ENCODE measurements at regions not wholly inside any gene's neighbourhood (a gene's known extent, or its start where the extent isn't known, plus 50 kb on each side); places are given as distances from the start of the nearest gene placed in this dataset.
"Not testable (repeated sequence)": the region's sequence is repeated elsewhere in the genome, so short reads cannot be mapped to it uniquely, and the experiment has no call there.

DNA sequence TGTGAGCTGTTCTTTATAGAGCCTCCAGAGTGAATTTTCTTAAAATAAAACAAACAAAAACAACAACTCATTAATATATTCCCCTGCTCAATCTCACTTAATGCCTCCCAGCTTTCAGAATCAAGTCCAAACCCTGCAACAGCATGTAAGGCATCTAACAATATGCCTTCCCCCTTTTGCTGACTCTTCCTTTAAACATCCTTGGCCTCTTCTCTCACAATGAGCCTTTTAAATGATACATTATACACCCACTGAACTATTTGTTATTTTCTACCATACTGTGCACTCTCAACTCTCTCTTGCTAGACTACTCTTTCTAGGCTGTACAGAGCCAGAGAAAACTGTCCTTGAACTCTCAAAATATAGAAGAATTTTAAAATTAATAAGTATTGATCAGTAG lies 115.2 kb upstream of the SNX7 start:
- TF ChIP-seq, protein P1, sequence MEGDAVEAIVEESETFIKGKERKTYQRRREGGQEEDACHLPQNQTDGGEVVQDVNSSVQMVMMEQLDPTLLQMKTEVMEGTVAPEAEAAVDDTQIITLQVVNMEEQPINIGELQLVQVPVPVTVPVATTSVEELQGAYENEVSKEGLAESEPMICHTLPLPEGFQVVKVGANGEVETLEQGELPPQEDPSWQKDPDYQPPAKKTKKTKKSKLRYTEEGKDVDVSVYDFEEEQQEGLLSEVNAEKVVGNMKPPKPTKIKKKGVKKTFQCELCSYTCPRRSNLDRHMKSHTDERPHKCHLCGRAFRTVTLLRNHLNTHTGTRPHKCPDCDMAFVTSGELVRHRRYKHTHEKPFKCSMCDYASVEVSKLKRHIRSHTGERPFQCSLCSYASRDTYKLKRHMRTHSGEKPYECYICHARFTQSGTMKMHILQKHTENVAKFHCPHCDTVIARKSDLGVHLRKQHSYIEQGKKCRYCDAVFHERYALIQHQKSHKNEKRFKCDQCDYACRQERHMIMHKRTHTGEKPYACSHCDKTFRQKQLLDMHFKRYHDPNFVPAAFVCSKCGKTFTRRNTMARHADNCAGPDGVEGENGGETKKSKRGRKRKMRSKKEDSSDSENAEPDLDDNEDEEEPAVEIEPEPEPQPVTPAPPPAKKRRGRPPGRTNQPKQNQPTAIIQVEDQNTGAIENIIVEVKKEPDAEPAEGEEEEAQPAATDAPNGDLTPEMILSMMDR (IDR thresholded peaks at IDR 0.05; ENCODE audit: low read depth, low read length): no peak
- DNase-seq (ENCODE audit: extremely low read depth, low read depth): no peak

DNA sequence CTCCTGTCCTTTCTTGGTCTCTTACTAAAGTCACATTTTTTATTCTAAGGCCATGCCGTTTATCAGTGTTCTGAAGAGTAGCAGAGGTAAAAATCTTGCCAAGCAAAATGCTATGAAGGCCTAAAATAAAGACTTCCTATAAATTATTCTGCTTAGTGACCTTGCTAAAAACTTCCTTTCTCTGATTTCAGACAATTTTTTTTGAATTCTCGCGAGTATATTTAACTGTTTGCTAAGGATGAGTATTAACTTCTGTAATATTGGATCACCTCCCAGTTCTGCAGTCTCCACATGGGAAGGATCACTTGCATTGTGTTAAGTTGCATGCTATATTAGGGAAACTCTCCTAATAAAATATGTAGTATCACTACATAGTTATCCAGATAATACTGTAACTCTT lies 123.4 kb upstream of the SNX7 start:
- TF ChIP-seq, protein P1 (IDR thresholded peaks at IDR 0.05; ENCODE audit: low read depth, low read length): no peak
- no peak for DNase-seq (ENCODE audit: extremely low read depth, low read depth)

GRCh38 chr1:98523256-98523655 lies 138.3 kb upstream of the SNX7 start:
- DNase-seq (ENCODE audit: extremely low read depth, low read depth): no peak
- TF ChIP-seq, protein P1 (IDR thresholded peaks at IDR 0.05; ENCODE audit: low read depth, low read length): no peak

DNA sequence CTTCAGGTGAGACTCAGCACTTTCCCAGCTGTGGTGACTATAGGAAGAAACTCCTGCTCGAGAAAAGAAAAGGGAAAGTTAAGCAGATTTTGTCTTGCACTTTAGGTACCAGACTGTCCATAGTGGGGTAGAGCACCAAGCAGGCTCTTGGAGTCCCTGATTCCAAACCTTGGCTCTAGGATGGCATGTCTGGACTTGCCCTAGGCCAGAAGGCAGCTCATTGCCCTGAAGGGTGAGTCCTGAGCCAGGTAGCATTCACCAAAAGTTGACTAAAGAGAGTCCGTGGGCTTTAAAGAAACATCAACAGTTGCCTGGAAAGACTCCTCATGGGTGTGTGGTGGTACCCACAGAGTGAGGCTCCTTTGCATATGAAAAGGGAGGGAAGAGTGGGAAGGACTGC lies 145.2 kb upstream of the SNX7 start:
- no peak for DNase-seq (ENCODE audit: extremely low read depth, low read depth)
- TF ChIP-seq, protein P1 (IDR thresholded peaks at IDR 0.05; ENCODE audit: low read depth, low read length): no peak

DNA sequence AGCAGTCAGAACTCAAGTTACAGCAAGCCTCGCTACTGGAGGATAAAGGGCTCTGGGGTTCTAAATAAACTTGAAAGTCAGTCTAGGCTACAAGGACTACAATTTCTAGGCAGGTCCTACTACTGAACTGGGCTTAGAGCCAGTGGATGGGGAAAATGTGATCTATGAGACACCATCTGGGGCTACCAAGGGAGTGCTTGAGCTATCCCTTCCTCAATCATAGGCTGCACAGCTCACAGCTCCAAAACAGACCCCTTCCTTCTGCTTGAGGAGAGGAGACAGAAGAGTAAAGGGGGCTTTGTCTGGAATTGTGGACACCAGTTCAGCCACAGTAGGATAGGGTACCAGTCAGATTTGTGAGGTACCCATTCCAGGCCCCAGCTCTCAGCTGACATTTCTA lies 145.8 kb upstream of the SNX7 start:
- no peak for DNase-seq (ENCODE audit: extremely low read depth, low read depth)
- TF ChIP-seq, protein P1 (IDR thresholded peaks at IDR 0.05; ENCODE audit: low read depth, low read length): no peak

DNA sequence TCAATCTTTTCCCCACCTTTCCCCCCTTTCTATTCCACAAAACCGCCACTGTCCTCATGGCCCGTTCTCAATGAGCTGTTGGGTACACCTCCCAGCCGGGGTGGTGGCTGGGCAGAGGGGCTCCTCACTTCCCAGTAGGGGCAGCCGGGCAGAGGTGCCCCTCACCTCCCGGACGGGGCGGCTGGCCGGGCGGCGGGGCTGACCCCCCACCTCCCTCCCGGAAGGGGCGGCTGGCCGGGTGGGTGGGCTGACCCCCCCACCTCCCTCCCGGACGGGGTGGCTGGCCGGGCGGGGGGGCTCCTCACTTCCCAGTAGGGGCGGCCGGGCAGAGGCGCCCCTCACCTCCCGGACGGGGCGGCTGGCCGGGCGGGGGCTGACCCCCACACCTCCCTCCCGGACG lies 149.3 kb upstream of the SNX7 start:
- not testable (repeated sequence) for DNase-seq (ENCODE audit: extremely low read depth, low read depth)

DNA sequence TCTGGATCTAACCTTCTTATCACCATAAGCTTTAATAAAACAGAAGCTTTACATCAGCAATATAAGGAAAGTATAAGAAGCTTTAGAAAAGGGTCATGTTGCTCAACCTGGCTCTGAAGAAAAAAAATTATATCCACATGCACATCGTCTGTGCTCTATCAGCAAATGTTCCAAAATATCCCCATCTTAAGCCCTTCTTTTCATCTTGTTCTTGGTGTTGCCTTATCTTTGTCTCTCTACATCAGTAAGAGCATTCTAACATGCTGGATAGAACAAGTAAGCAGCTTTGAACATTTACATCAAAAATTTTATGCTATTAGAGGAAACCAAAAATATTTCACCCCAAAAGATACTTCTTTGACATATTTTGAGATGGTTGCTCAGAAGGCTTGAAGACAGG lies 157.8 kb upstream of the SNX7 start:
- DNase-seq (ENCODE audit: extremely low read depth, low read depth): no peak
- TF ChIP-seq, protein P1 (IDR thresholded peaks at IDR 0.05; ENCODE audit: low read depth, low read length): no peak

DNA sequence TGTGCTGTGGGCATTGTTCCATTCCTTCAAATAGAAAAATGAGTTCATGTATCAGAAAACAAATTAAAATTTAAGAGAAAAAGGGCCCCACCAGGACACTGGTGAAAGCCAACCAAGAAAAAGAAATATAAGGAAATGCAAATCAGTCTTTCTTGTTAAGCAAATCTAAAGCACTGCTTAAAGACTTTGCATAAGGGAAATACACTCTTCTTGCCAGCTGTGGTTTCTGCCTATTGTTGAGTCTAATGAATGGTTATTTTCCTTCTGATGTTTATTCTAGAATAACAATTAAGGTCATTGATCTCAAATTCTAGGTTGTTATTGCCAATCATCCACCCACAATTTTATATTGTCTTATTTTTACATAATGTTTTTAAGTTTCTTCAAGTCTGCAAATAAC lies 158.6 kb upstream of the SNX7 start:
- TF ChIP-seq, protein P1 (IDR thresholded peaks at IDR 0.05; ENCODE audit: low read depth, low read length): no peak
- no peak for DNase-seq (ENCODE audit: extremely low read depth, low read depth)
